Putamen (tissue), 1 donor: ENCODE measurements at regions not wholly inside any gene's neighbourhood (a gene's known extent, or its start where the extent isn't known, plus 50 kb on each side); places are given as distances from the start of the nearest gene placed in this dataset.

Experiments
- DNase-seq: peaks from one replicate; pipeline ENCODE4 v3.0.0-alpha.2; 2016; ENCODE audit warnings: low spot score

DNA sequence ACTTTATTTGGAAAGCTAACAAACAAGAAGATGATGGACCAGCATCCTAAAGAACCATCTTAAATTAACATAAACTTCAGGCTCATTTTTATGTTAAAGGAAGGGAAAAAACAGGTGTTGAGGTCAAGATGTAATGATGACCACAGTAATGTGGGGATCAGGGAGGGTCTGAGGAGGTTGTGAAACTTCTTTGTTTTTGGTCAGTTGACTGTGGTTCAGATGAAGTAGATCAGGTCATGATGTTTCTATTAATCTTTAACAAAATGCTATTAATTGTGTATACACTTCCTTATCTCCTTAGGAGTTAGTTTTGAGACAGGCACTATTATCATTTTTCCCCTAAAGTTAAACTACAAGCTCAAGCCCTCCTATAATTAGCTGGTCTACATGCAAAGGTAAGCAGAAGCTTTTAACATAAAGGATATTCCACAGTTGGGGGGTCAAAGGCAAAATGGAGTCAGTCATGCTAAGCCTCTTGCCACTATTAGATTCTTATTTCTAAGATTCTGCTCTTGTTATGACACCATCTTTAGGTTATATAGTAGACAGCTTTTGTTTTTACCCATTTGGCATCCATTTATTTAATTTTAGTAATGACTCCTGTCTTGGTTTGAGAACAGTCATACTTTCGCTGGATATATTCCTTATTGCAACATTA is 800.1 kb upstream of the PCDH9 start:
- DNase-seq = no peak

DNA sequence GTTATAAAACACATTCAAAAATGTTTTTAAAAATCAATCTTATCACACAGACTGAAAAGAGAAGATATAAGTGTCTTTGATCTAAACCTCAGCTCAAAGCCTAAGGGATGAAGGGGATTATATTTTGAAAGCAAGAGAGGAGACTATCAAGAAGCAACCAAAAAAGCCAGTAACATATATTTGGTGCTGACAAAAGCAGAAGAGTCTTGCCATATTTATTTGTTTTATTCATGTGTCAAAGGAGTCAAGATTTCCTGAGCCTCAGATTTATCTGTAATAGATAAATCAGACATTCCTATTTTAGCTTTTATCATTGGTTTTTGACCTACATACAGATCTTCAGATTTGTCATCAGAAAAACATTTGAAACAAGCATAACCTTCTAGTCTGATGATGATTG is 798.6 kb upstream of the PCDH9 start:
- no peak for DNase-seq

DNA sequence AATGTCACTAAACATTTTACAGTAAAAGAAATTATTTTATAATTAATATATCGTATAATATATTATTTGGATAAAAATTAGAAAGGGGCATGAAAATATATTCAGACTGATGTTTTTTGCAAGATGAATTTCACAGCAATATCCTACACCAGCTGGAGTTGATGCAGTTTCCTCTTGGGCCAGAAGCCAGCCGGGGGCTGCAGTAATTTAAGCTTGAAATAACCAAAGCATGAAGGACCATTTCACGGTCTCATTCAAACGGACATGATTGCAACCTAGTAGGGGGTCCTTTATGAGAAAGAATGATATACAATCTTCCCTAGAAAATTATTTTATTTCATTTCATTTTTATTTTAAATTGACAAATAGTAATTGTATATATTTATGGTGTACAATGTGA is 797.2 kb upstream of the PCDH9 start:
- DNase-seq = no peak

DNA sequence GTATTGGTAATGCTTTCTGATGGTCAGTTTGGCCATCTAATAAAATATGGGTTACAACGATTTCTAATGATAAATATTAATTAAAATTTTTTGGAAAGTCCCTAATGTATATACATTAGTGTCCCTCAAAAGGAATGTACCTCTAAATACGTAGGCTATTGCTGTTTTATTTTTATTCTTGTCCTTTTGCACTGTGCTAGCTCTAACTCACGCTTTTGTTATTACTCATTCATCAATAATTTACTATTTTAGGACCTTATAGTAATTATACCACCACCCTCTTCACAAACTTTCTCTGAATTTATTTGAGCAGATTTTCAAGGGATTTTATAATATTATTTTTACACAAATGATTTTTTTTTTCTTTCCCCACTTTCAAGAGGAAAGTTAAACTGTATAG is 795.9 kb upstream of the PCDH9 start:
- no peak for DNase-seq

DNA sequence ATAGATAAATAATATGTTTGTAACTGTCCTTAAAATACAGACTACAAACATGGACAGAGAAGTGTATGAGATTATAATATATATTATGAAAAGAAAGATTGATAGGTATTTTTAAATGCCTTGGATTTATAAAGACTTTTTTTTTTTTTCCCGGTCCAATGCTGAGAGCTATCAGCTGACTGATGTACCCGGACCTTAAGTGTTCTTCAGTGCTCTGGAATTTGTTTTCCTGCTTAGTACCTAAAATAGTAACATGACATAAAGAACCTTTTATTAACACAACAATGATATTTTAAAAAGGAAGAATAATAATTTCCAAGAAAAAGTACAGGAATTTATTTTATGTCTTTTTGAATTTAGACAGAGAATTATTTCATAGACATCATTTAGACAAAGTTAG is 795.5 kb upstream of the PCDH9 start:
- DNase-seq = no peak

DNA sequence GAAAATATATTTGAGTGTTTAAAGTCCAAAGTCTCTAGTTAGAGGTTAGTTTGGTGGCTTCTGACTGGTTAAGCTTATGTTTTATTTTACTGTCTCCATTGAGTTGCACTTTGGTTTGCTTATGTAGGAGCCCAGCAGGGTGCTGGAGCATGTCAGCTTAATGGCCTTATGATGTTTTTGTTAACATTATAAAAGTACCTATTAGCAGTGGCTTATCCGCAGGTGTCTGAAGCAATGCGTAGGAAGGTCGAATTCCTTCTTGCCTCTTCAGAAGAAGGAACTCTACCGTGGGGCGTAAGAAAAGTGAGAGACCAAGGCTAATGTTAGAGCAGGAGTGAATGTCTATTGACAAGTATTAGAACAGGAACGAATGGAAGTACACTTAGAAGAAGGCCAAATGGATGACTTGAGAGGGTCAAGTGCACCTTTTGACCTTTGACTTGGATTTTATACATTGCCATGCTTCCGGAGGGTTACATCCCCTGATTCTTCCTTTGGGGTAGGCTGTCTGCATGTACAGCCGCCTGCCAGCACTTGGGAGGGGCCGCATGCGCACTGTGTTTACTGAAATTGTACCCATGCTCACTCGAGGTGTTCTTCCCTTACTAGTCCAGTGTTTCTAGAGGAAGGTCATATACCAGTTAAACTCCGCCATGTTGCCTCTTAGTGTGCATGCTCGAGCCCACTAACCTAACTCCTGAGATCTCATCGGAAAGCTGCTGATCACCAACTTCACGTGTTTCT is 793.9 kb upstream of the PCDH9 start:
- no peak for DNase-seq

DNA sequence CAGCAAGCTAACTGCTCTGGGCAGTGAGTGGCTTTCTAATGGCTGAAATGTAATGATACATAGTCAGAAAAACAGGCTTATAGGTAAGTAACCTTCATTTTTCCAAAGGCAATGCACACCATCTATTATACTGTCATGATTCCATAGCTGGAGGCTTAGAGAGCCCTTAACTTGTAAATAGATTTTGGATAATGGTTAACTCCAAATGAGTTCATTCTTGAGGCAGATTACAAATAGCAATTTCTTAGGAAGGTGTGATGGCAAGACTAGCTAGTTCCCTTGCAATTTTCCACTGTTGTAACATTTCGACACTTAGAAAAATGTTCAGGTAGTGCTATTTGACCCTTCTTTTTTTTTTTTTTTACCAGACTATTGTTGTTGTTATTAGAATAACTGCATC is 789.8 kb upstream of the PCDH9 start:
- no peak for DNase-seq

DNA sequence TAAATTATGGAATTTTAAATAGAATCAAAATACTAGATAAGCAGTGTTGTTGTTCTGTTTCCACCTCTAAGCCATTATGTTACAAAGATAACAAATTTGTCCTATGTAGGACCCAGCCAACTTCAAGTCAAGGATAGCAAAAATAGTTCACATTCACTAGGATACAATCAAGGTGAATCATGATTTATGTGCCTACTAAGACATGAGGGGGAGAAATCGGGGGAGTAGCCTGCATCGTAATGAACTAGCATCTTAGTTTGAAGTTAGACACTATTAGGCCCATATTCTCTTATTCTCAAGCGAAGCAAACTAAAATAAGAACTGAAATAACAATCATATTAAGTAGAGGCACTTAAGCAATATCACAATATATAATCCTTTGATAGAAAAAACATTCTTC is 779.4 kb upstream of the PCDH9 start:
- peak; percentile 49 for DNase-seq

DNA sequence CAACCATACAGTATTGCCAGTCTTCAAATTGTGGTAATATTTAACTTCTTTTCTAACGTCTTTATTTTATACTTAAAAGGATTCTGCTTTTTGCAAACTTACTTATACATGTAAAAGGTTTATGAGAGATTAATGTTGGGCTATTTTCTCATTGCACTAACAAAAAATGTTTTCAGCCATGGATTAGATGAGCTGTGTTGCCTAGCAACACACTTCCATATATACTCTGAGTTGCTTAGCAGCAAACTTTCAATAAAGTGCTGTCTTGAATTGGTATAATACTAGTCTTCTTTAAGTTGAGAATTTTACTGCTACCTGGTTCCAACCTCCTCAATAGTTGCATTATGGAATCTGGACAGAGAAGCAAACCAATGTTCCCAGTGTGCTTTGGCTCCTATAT is 777.4 kb upstream of the PCDH9 start:
- no peak for DNase-seq

DNA sequence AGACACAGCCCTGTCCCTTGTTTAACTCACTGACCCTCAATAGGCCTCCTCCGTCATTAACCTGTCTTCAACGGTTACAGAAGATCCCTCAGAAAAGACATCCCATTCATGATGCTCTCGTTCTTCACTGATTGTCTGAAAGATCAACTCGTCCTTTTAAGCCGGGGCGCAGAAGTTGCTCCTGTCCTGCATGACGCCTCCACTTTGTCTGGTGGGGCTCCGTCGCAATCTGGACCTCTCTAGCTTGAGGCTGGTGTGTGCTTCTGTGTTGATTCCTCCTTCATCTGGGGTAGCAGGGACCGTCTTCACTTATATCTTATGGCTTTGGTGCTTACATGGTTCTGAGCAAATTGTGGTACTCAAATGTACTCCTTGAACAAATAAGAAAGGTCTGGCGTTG is 766.0 kb upstream of the PCDH9 start:
- DNase-seq = no peak

DNA sequence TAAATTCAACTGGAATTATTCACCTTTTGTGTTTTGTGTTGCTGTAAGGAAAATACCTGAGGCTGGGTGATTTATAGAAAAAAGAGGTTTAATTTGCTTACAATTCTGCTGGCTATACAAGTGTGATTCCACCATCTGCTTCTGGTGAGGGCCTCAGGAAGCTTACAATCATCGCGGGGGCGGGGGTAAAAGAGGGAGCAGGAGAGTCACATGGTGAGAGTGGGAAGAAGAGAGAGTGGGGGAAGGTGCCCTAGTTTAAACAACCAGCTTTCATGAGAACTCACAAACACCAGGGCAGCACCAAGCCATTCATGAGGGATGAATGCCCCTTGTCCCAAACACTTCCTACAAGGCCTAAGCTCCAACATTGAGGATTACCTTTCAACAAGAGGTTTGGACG is 760.7 kb upstream of the PCDH9 start:
- no peak for DNase-seq

DNA sequence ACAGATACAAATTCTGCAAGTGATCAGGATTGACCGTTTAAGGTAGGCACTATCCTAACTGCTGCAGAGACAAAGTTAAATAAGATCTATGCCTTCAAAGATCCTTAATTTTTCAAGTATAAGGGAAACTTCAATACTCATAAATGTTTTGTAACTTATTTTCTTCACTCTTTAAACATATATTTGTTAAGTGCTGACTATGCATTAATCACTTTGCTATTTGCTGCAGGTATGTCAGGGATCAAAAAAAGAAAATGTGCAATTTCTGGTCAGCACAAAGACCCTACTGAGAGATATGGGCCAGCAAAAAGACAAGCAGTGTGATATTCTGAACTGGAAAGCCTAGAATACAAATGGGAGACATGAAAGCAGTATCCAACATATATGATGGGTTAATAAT is 756.1 kb upstream of the PCDH9 start:
- DNase-seq = no peak

DNA sequence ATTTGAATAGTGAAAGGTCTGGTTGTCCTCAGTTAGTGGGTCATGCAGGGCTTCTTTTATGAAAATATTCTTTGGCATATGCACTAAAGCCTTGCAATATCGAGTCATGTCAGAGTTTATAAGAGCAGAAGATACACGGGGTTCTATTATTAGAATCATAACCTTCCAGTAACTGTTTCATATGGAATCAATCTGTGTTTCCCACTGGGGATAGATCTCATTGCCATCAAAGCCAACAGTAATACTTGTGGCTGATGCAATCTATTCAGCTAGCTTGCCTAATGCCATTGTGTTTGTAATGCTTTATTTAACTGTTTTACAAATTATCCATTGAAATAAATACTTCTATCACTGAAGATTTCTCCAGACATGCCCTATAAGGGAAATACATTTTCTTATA is 746.9 kb upstream of the PCDH9 start:
- DNase-seq = no peak

DNA sequence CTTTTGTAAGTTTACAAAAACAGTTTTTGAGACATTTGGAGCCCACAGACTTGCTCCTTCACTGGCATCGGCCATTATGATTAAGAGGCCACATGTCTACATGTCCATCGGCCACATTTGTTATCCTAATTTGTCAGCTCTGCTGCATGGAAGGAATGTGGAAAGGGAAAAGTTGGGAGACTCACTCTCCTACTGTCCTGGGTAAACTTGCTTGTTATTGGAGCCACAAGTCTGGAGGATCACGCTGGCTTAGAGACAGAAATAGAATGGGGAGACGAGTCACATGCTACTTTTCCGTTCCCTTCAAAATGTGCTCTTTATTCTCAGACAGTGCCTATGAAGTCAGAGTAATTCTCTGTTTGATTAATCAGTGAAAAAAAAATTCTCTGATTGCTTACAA is 741.2 kb upstream of the PCDH9 start:
- no peak for DNase-seq

DNA sequence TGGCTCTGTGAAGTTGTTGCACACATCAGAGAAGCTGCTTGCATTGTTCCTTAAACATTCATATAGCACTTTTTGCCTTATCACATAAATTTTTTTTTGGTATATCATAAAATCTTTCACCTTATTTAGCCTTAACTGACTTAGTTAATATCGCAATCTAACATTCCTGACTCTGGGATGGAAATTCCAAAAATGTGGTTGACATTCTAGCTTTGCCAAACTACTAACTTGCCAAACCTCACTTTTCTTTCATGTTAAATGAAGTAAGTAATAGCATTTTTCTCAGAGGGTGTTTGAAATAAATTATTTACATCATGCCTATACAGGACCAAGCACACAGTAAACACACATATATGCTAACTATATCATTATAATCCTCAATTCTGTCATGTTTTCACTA is 736.9 kb upstream of the PCDH9 start:
- DNase-seq = no peak

DNA sequence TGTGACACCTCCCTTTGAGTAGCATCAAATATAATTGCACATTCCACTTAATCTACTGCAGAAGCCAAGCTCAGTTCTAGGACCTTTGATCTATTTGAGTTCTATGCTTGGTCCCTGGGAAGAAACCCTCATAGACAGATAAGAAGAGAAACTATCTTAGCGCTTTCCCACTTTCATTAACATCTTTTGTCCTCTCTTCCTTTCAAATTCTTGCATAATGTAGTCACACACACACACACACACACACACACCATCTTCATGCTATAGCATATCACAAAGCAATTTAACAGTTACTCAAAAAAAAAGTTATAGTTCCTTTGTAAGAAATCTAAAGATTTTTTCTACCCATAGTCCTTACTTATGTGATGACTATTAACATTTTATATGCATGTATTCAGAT is 735.9 kb upstream of the PCDH9 start:
- no peak for DNase-seq

DNA sequence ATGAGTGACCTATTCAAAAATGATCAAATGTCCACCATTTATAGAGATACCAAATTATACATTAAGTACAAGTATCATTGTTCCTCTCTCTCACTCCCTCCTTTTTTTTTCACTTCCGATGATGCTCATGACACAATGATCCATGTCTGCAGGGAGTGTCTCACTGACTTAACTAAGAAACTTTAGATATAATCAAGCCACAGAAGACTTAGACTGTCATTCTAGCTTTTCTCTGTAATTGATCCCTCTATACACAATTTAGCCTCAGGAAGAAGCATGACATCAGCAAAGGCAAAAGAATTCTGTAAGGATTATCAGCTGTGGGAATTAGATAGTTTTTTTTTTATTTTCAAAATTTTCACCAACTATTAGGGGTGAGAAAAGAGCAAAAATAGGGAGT is 734.9 kb upstream of the PCDH9 start:
- no peak for DNase-seq

DNA sequence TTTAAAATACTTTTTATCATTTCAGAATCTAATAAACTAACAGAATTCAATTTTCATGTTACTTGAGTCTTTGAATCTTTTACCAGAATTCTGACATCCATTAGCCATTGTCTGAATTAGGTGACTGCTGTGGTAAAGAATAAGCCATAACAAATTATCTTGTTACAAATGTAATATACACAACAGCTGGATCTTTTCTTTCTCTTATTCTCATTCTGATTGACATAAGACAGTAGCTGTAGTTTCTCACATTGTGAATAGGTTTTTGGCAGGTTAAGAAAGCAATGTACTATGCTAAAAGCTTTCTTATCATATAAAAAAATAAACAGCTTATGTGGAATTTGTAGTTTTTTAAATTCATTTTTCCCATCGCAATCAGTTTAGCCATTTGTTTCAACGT is 734.0 kb upstream of the PCDH9 start:
- no peak for DNase-seq

DNA sequence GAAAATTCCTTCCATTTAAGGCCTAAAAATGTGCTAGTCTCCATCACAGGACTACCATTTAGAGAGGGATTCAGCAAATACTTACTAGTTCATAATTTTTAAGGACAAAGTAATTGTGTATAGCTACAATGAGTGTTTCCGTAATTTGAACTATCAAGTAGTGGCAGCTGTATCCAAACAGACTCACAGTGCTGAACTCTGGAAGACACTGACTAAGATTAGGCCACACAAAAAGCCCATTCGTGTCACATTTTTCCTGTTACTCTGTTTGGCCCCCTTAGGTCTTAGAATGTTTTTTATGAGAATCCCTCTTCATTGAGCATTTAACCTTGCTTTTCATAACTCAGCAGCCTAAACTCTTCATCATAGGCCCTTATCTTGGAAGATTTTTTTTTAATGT is 731.2 kb upstream of the PCDH9 start:
- no peak for DNase-seq

DNA sequence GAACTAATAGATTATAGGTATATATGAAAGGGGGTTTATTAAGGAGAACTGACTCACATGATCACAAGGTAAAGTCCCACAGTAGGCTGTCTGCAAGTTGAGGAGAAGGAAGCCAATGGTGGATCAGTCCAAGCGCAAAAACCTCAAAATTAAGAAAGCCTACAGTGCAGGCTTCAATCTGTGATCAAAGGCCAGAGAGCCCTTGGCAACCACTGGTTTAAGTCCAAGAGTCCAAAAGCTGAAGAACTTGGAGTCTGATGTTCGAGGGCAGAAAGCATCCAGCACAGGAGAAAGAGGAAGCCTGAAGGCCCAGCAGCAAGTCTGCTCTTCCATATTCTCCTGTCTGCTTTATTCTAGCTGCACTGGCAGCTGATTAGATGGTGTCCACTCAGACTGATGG is 721.3 kb upstream of the PCDH9 start:
- no peak for DNase-seq

DNA sequence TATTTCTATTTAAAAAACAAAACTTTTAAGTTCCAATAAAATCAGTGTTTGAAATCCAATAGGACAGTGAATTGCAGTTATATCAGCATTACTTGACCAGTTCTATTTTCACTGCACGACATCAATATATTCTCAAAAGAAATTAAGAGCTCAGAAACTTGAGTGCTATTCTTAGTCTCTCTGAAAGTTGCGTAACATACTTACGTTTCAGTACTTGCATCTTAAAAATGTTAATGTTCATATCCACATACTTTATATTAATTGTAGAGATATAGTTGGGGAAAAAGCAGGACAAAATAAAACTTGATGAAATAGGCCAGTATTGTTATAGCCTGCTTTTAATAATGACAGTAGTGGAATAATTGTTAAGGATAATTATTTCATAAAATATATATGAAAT is 720.5 kb upstream of the PCDH9 start:
- DNase-seq = no peak

DNA sequence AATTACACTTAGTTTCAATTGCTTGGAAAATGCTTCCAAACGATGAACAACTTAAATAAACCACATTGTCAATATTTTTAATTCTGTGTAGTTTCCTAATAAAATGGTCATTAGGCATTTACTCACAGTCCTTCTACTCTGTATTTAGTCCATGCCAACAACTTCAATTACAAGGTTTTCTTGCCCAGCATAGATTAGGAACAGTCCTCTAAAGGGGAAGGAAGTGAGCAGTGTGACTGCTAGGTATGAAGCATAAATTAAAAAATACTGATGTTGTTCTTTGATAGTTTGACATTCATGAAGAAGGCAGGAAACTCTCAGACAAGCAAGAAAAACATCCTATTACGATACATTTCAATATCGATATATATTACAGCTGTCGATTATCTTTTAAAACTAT is 716.0 kb upstream of the PCDH9 start:
- no peak for DNase-seq

DNA sequence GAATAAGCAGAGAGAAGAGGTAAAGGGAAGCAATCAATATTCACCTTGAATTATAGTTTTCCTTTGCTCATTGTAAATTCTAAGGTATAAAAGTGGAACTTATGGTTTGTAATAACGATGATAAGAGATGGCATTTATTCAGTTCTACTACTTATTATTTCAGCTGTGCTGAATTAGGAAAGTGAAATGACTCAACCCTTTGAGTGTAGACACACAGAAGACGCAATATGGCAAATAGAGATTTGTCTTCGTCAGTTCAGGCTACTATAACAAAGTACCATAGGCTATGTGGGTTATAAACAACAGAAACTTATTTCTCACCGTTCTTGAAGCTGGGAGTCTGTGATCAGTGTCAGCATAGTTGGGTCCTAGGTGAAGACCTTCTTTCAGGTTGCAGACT is 713.0 kb upstream of the PCDH9 start:
- DNase-seq = no peak

DNA sequence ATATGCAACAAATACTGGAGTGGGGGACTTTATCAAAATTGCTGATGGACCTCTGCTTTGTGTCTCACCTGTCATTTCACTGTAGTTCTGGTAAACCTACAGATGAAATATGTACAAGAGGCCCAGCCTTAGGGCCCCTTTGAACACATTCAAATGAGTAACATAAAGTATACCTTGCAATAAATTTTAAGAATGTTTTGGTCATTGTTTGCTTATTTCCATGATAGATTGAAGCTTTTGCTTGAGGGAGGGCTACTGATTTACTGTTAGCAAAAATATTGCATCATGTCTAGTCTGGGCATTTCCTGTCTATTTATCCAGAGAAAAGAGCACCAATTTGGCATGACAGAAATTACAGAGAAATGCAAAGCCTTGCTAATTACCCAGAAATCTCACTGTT is 705.5 kb upstream of the PCDH9 start:
- no peak for DNase-seq
